GM18909 (cell line): ENCODE measurements at regions not wholly inside any gene's neighbourhood (a gene's known extent, or its start where the extent isn't known, plus 50 kb on each side); places are given as distances from the start of the nearest gene placed in this dataset.

Experiments
- ATAC-seq: cut with Tn5 transposase; IDR thresholded peaks from one replicate; pipeline ENCODE4 v1.9.1; 2021; ENCODE audit warnings: mild to moderate bottlenecking; ENCODE audit not compliant: unreplicated experiment, poor library complexity

- ATAC-seq, result no peak
Measured at GRCh38 chr15:61500951-61501620, 272.0 kb upstream of the RORA start.

- ATAC-seq, result no peak
Measured at GRCh38 chr15:61500523-61500922, 271.4 kb upstream of the RORA start.

DNA sequence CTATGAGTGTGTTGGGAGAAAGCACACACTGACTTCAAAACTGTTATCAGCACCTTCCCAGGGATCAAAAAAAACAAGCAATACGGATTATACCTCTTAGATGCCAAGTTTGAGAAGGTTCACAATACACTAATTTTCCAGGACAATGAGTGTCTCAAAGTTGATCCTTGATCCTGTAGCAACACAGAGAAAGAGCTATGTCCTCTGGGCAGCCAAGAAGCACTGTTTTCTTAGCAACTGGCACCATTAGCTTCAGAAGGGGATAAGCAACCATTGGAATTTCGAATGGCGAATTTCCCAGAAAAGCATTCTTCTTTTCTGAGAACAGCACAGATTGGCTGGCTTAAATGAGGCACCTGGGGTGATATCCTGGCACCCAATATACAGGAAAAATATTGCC is 270.3 kb upstream of the RORA start:
- ATAC-seq, result no peak

GRCh38 chr15:61489571-61489970 is 260.5 kb upstream of the RORA start:
- no peak for ATAC-seq

- ATAC-seq, result no peak
Measured at GRCh38 chr15:61483599-61483998, 254.5 kb upstream of the RORA start.

DNA sequence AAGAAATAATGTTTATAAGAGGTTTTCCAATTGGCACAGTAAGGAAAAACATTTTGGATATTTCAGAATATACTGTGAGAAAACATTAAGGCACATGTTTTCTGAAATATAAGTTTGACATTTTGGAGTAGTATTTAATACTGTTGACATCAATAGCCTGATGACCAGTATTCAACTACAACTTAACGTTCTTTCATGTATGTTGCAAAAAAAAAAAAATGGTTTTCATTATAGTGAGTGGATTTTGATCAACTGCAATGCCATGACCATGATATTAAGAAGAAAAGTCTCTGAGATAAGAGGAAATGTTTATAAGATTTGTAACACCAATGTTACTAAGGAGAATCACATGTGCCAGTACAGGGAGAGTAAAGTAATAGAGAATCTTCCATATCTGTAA is 252.8 kb upstream of the RORA start:
- ATAC-seq, result no peak

DNA sequence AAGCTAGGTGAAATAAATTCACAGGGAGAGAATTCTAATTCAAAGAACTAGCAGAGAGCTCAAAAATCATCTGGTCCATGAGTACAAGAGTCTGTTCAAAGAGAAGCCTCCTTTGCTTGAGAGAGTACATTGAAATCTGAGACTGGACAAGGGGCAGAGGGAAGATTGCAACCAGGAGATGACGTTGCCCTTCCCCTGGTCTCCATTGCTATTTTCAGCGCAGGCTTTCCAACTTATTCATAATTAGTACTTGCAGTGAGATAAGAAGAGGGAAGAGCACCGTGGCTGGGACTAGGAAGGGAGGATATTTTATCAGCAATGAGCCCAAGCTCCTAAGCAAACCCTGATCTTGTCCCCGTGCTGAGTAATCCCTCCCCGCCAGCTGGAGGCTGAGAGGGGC is 251.8 kb upstream of the RORA start:
- ATAC-seq, result no peak

DNA sequence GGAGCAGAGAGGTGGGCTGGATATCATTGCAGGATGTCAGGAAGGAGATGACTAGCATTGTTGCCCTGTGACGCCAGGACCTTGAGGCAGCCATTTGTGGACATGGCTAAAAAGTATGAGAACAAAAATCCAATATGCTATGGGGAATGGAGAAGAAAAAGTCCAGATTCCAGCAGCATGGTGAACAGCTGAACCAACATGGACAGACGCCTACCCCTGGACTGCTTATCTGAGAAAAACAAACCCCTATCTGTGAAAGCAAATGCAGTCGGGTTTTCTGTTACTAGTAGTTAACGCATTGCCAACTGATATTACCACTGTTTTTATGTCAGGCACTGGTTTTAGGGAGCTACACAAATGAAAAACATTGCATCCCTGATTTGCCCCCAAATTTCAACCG is 251.2 kb upstream of the RORA start:
- no peak for ATAC-seq

- no peak for ATAC-seq
Measured at GRCh38 chr15:61479613-61480012, 250.5 kb upstream of the RORA start.

- ATAC-seq, result no peak
Measured at GRCh38 chr15:61476741-61477140, 247.6 kb upstream of the RORA start.

DNA sequence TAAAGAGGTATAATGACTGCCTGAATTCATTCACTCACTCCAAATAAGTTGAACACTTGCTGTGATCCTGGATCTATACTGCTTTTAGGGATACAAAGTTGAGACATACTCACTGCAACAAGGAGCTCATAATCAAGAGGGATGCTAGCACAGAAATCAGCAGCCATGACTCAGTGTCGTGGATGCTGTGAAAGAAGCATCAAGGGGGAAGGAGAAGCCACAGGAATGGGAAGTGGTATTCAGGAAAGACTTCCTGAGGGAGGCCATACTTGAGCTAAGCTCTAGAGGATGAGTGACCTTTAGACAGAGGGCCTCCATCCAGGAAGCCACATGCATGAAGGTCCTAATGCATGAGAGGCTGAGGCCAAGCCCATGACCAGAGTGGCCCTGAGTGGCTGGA is 245.7 kb upstream of the RORA start:
- ATAC-seq, result no peak

DNA sequence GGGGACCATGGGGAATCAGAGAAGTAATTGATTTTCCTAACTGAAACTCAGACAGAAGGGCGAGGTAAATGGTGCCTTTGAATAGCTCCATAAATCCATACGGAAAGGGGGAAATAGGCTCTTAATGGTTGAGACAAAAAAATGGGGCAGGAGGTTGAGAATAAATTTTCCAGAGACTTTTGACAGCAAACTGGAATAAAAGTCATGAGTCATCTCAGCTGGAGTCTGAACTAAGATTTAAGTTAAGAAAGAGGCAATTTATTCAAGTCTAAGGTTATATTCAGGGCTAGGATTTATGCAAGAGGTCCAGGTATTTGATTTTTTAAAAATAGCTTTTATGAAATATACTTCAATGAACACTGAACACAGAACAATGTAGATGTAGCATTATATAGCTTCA is 238.7 kb upstream of the RORA start:
- ATAC-seq, result no peak

GRCh38 chr15:61459785-61460707 is 230.9 kb upstream of the RORA start:
- ATAC-seq, result no peak

GRCh38 chr15:61457050-61457733 is 228.1 kb upstream of the RORA start:
- ATAC-seq, result no peak

DNA sequence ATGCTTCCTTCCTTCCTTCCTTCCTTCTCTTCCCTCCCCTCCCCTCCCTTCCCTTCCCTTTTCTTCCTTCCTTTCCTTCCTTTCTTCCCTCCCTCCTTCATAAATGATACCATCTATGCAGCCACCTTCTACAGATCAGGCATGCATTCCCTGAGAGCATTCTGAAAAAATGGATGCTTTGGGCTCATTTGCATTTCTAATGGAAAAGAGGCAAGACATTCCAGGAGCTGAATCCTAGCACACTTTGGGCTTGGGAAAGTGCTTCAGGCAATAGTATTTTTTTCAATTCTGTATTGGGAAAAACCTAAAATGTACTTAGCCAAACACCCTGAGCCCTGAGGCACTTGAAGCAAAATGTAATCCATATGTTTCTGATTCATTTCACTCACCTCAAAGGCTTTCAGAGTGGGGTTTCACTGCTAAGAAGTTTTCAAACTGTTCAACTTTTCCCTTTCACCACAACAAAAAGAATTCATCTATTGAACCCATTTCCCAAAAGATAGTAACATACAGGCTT is 220.1 kb upstream of the RORA start:
- no peak for ATAC-seq

- no peak for ATAC-seq
Measured at GRCh38 chr15:61447981-61448380, 218.9 kb upstream of the RORA start.

DNA sequence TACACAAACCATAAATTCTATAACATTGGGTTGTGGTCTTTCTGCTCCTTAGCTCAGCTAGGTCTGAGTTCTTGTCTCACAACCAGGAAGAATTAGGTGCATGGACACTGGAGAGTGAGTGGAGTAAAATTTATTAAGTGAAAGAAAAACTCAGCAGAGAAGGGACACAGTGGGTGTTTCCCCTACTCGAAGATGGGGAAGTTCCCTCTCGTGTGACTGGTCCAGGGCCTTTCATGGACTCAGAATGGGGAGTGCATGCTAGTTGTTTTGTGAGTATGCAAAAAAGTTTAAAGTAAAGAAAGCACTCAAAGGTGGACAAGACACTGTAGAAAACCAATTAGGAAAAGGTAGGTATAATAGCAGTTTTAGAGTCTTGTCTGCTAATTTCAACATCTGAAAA is 215.5 kb upstream of the RORA start:
- no peak for ATAC-seq

DNA sequence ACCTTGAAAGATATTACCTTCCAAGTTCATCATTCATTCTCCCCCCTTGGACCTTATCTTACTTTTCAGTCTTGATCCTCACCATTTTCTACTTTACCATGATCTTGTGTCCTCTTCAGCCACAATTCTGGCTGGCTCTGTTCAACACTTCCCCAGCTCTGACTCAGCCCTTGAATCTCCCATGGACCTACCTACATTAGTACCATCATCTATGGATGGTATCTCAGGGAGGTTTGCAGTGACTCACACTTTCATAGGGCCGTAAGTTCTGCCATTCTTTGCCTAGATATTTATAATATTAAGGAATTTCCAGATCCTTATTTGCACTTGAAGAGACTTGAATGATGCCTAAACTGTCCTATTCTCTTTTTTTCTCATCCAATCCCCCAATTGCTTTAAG is 213.7 kb upstream of the RORA start:
- no peak for ATAC-seq

GRCh38 chr15:61441891-61442290 is 212.8 kb upstream of the RORA start:
- no peak for ATAC-seq

GRCh38 chr15:61426466-61426865 is 197.4 kb upstream of the RORA start:
- ATAC-seq, result no peak

- no peak for ATAC-seq
Measured at GRCh38 chr15:61425934-61426333, 196.8 kb upstream of the RORA start.
